OCI-LY3 (cell line): ENCODE measurements at regions not wholly inside any gene's neighbourhood (a gene's known extent, or its start where the extent isn't known, plus 50 kb on each side); places are given as distances from the start of the nearest gene placed in this dataset.

Experiments
- CTCF ChIP-seq: fragments of 200-600, 300-600 bp; sonication (generic); IDR thresholded peaks from 2 replicates; pipeline ENCODE4 v1.5.1; 2014; ENCODE audit warnings: antibody characterized with exemption, low read length, low read depth
- EZH2phosphoT487 ChIP-seq: fragments of 200-600 bp; shearing (Covaris generic); IDR thresholded peaks from 2 replicates; pipeline ENCODE4 v1.6.1; 2018; ENCODE audit warnings: antibody characterized with exemption, mixed run types, low read depth

DNA sequence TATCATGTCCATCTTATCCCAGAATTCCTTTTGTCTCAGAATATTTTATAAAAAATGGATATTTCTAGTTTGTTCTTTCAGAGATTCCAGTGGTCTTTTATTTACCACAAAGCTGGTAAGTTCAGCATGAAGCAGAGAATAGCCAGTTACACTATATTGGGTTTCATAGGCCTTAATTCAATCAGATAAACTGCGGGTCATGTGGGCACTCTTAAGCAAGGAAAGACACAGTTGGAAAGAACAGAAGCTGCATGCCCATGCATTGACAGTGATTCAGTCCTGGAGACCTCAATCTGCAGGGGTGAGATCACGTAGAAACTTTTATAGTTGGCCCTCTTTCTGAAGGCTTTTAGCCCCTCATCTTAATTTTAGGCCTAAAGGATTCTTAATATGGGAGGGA, 281.3 kb upstream of the IGFBP3 start:
- no peak for TF ChIP-seq CTCF
- TF ChIP-seq EZH2phosphoT487, result no peak
